ENCODE measurements at regions not wholly inside any gene's neighbourhood (a gene's known extent, or its start where the extent isn't known, plus 50 kb on each side); places are given as distances from the start of the nearest gene placed in this dataset.

DNA sequence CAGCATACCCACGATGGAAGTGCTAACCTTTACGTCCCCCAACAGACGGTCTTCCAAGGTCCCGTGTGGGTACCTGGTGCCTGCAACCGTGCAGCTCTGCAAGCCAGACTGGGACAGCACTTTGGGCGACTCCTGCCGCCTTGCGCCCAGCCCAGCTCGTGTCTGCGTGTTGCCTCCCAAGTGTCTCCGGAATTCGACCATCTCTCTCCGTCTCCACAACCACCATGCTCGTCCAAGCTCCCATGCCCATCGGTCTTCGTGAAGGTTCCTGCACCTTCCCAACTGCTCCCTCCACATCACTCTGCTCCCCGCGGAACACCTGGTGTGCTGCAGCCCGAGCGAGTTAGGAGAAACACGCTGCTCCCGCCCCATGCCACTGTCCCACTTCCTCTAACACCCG, 173.2 kb upstream of the AFDN start:
- TF ChIP-seq, protein P1, sequence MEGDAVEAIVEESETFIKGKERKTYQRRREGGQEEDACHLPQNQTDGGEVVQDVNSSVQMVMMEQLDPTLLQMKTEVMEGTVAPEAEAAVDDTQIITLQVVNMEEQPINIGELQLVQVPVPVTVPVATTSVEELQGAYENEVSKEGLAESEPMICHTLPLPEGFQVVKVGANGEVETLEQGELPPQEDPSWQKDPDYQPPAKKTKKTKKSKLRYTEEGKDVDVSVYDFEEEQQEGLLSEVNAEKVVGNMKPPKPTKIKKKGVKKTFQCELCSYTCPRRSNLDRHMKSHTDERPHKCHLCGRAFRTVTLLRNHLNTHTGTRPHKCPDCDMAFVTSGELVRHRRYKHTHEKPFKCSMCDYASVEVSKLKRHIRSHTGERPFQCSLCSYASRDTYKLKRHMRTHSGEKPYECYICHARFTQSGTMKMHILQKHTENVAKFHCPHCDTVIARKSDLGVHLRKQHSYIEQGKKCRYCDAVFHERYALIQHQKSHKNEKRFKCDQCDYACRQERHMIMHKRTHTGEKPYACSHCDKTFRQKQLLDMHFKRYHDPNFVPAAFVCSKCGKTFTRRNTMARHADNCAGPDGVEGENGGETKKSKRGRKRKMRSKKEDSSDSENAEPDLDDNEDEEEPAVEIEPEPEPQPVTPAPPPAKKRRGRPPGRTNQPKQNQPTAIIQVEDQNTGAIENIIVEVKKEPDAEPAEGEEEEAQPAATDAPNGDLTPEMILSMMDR (conservative IDR thresholded peaks at IDR 0.05), result no peak
- no peak for TF ChIP-seq ZFX (IDR thresholded peaks at IDR 0.05)
